Dendritic cell treated with granulocyte-macrophage colony-stimulating factor and Interleukin-4, amounts not matched to agents 40 ng/mL and 50 ng/mL, for 4 days (primary cell): ENCODE measurements at regions not wholly inside any gene's neighbourhood (a gene's known extent, or its start where the extent isn't known, plus 50 kb on each side); places are given as distances from the start of the nearest gene placed in this dataset.
A peak's percentile ranks its signal among the peaks of the same experiment; 100 is the strongest.

Source experiments
- H3K27ac Mint-ChIP-seq: one replicate; pipeline ENCODE4 v1.8.0; 2022; ENCODE audit warnings: mild to moderate bottlenecking, mixed read lengths
- H3K27me3 Mint-ChIP-seq: one replicate; pipeline ENCODE4 v1.8.0; 2022; ENCODE audit warnings: mild to moderate bottlenecking, mixed read lengths
- H3K36me3 Mint-ChIP-seq: one replicate; pipeline ENCODE4 v1.8.0; 2022; ENCODE audit warnings: low read depth, mixed read lengths
- H3K4me1 Mint-ChIP-seq: one replicate; pipeline ENCODE4 v1.8.0; 2022; ENCODE audit warnings: low read depth, mixed read lengths
- H3K4me3 Mint-ChIP-seq: one replicate; pipeline ENCODE4 v1.8.0; 2022; ENCODE audit warnings: mild to moderate bottlenecking, moderate library complexity, mixed read lengths
- H3K9me3 Mint-ChIP-seq: one replicate; pipeline ENCODE4 v1.8.0; 2022; ENCODE audit warnings: mixed read lengths
- intact Hi-C: fragments of 100-400 bp; cut with micrococcal nuclease; formaldehyde crosslinking; loops from one replicate; pipeline ENCODE4 v1.15.0; 2022

- Mint-ChIP-seq H3K9me3 (no peaks in the 10 kb centered on the region), H3K27ac (peak overlapping the region; percentile 41), H3K4me1 (peaks cover 44% of the 10 kb centered on the region), H3K27me3 (no peaks in the 10 kb centered on the region), H3K4me3 (no peak overlapping the region), H3K36me3 (no peaks in the 10 kb centered on the region)
- intact Hi-C loops = no loop called here
Observed at GRCh38 chr6:14757418-14757817, 488.5 kb upstream of the JARID2 start.

GRCh38 chr6:14758421-14759081, 487.3 kb upstream of the JARID2 start:
- intact Hi-C loops = no loop called here
- Mint-ChIP-seq H3K4me1 (peaks cover 44% of the 10 kb centered on the region), H3K27me3 (no peaks in the 10 kb centered on the region), H3K36me3 (no peaks in the 10 kb centered on the region), H3K9me3 (no peaks in the 10 kb centered on the region), H3K4me3 (no peak overlapping the region), H3K27ac (no peak overlapping the region)

- H3K27me3 Mint-ChIP-seq = no peaks in the 10 kb centered on the region
- no peak overlapping the region for H3K4me3 Mint-ChIP-seq
- no peaks in the 10 kb centered on the region for H3K9me3 Mint-ChIP-seq
- peaks cover 45% of the 10 kb centered on the region for H3K4me1 Mint-ChIP-seq
- no peaks in the 10 kb centered on the region for H3K36me3 Mint-ChIP-seq
- intact Hi-C loops = no loop called here
- H3K27ac Mint-ChIP-seq = no peak overlapping the region
Observed at GRCh38 chr6:14759976-14760672, 485.7 kb upstream of the JARID2 start.

GRCh38 chr6:14762077-14762476, 483.8 kb upstream of the JARID2 start:
- Mint-ChIP-seq H3K9me3 (no peaks in the 10 kb centered on the region), H3K27me3 (no peaks in the 10 kb centered on the region), H3K4me3 (no peak overlapping the region), H3K36me3 (no peaks in the 10 kb centered on the region), H3K4me1 (peaks cover 43% of the 10 kb centered on the region), H3K27ac (no peak overlapping the region)
- intact Hi-C loops = no loop called here

DNA sequence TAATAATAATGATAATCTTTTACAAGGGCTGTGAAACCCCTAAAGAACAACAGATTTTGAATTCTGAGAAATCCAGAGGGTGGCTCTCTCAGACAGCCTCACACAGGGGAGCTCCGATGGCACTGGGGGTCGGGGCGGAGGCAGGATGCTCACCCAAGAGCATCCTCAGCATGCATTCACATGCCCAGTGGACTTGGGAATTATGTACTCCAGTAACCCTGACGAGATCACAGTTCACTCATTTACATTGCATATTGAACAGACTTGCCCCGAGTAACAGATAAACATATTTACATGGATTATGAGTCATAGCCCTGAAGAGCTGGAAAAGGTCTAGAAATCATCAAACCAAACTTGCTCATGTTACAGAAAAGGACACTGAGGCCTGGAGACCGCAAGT, 482.7 kb upstream of the JARID2 start:
- H3K27ac Mint-ChIP-seq = no peak overlapping the region
- no peak overlapping the region for H3K4me3 Mint-ChIP-seq
- peaks cover 33% of the 10 kb centered on the region for H3K4me1 Mint-ChIP-seq
- no peaks in the 10 kb centered on the region for H3K9me3 Mint-ChIP-seq
- intact Hi-C loops = no loop called here
- no peaks in the 10 kb centered on the region for H3K36me3 Mint-ChIP-seq
- H3K27me3 Mint-ChIP-seq = no peaks in the 10 kb centered on the region

GRCh38 chr6:14763616-14764015, 482.3 kb upstream of the JARID2 start:
- Mint-ChIP-seq H3K36me3 (no peaks in the 10 kb centered on the region), H3K27ac (no peak overlapping the region)
- intact Hi-C loops = no loop called here

DNA sequence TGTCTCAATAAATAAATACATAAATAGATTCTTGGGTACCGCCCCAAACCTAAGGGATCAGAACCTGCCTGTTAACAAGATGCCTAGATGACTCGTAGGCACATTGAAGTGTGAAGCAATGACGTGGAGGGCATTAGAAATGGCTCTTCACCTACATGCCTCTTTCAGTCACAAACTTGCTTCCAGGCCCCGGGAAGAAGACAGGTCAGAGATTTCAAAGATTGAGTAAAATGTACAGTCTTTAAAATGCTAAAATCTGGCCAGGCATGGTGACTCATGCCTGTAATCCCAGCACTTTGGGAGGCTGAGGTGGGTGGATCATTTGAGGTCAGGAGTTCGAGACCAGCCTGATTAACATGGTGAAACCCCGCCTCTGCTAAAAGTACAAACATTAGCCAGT, 480.8 kb upstream of the JARID2 start:
- Mint-ChIP-seq H3K27me3 (no peaks in the 10 kb centered on the region), H3K27ac (no peak overlapping the region), H3K4me3 (no peak overlapping the region), H3K4me1 (peaks cover 18% of the 10 kb centered on the region), H3K36me3 (no peaks in the 10 kb centered on the region), H3K9me3 (no peaks in the 10 kb centered on the region)
- intact Hi-C loops = no loop called here

More at GRCh38 chr6:14763616-14764015, 482.3 kb upstream of the JARID2 start:
- no peaks in the 10 kb centered on the region for H3K9me3 Mint-ChIP-seq
- H3K27me3 Mint-ChIP-seq = no peaks in the 10 kb centered on the region
- peaks cover 28% of the 10 kb centered on the region for H3K4me1 Mint-ChIP-seq
- H3K4me3 Mint-ChIP-seq = no peak overlapping the region

GRCh38 chr6:14765721-14766390, 480.0 kb upstream of the JARID2 start:
- Mint-ChIP-seq H3K4me3 (no peak overlapping the region), H3K36me3 (no peaks in the 10 kb centered on the region), H3K9me3 (no peaks in the 10 kb centered on the region), H3K27ac (no peak overlapping the region), H3K27me3 (no peaks in the 10 kb centered on the region), H3K4me1 (peaks cover 21% of the 10 kb centered on the region)
- intact Hi-C loops = no loop called here

- intact Hi-C loops = no loop called here
- H3K4me3 Mint-ChIP-seq = no peak overlapping the region
- H3K36me3 Mint-ChIP-seq = no peaks in the 10 kb centered on the region
- no peaks in the 10 kb centered on the region for H3K27me3 Mint-ChIP-seq
- H3K27ac Mint-ChIP-seq = no peak overlapping the region
- no peaks in the 10 kb centered on the region for H3K9me3 Mint-ChIP-seq
- peaks cover 21% of the 10 kb centered on the region for H3K4me1 Mint-ChIP-seq
Observed at GRCh38 chr6:14766391-14766994, 479.4 kb upstream of the JARID2 start.

DNA sequence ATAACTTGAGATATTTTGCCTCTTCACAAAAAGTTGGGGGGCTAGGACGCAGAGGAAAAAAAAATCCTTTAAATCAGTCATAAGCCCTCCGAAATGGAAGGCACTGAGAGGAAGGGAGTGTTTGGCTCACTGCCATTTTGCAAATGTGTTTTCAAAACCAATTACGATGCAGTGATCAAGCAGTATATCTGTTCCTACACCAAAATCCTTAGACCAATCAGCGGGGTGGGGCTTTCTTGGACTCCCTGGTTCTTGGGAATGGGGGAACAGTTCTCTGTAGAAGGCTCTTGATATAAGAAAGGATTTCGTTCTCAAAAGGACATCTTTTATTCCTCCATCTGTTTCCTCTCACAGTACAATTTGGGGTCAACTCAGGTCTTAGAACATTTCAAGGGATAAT, 478.6 kb upstream of the JARID2 start:
- no peaks in the 10 kb centered on the region for H3K27me3 Mint-ChIP-seq
- intact Hi-C loops = no loop called here
- no peaks in the 10 kb centered on the region for H3K36me3 Mint-ChIP-seq
- no peak overlapping the region for H3K4me3 Mint-ChIP-seq
- no peak overlapping the region for H3K27ac Mint-ChIP-seq
- H3K4me1 Mint-ChIP-seq = peaks cover 25% of the 10 kb centered on the region
- H3K9me3 Mint-ChIP-seq = no peaks in the 10 kb centered on the region

DNA sequence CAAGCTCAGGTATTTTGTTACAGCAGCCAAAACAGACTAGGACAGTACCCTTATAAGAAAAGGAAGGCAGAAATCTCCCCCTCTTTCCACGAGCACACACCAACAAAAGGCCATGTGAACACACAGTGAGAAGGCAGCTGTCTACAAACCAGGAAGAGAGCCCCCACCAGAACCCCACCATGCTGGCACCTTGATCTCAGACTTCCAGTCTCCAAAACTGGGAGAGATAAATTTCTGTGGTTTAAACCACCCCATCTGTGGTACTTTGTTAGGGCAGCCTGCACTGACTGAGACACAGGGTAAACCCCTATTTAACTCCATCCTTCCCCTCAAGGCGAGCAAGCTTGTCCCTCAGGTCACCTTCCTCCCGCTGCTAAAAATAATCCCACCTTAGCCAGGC, 475.8 kb upstream of the JARID2 start:
- peaks cover 27% of the 10 kb centered on the region for H3K4me1 Mint-ChIP-seq
- H3K27ac Mint-ChIP-seq = no peak overlapping the region
- intact Hi-C loops = no loop called here
- no peaks in the 10 kb centered on the region for H3K27me3 Mint-ChIP-seq
- no peak overlapping the region for H3K4me3 Mint-ChIP-seq
- no peaks in the 10 kb centered on the region for H3K9me3 Mint-ChIP-seq
- H3K36me3 Mint-ChIP-seq = no peaks in the 10 kb centered on the region

- H3K27me3 Mint-ChIP-seq = no peaks in the 10 kb centered on the region
- H3K27ac Mint-ChIP-seq = no peak overlapping the region
- intact Hi-C loops = no loop called here
- H3K4me1 Mint-ChIP-seq = peaks cover 21% of the 10 kb centered on the region
- H3K4me3 Mint-ChIP-seq = no peak overlapping the region
- H3K36me3 Mint-ChIP-seq = no peaks in the 10 kb centered on the region
- H3K9me3 Mint-ChIP-seq = no peaks in the 10 kb centered on the region
Observed at GRCh38 chr6:14770572-14770971, 475.3 kb upstream of the JARID2 start.

DNA sequence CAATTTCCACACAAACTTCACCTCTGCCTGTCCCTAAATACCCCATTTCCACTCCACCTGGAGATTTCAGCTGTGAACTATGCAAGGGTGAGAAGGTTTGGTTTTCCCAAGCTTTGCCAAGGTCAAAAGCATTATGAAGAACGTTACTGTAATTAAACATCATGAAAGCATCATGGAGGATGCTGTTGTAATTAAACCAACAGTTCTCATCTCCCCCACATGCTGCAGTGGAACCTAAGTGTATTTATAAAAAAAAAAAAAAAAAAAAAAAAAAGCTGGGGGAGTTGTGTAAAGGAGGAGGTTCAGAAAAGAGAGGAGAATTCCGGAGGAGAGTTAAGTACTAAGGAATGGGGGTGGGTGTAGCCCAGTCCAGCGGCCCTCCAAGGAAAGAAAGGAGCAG, 474.9 kb upstream of the JARID2 start:
- no peak overlapping the region for H3K27ac Mint-ChIP-seq
- H3K36me3 Mint-ChIP-seq = no peaks in the 10 kb centered on the region
- intact Hi-C loops = no loop called here
- no peaks in the 10 kb centered on the region for H3K9me3 Mint-ChIP-seq
- no peak overlapping the region for H3K4me3 Mint-ChIP-seq
- H3K4me1 Mint-ChIP-seq = peaks cover 18% of the 10 kb centered on the region
- H3K27me3 Mint-ChIP-seq = no peaks in the 10 kb centered on the region

DNA sequence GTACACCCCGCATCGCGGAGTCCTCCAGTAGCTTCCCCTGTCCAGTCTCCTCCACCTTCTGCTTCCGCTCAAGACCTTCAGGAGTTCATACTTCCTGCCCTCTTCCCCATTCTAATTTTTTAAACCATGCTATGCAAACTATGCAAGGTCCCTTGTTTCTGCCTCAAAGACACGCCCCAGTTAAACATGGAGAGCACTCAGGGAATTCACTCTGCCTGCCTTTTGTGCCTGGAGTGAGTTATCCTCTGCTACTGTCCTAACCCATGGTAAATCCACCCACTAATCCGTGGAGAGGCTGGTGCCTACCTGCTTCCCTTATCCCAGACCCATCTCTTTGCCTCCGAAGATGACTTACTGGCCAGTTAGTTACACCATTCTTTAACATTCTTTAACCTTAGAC, 473.7 kb upstream of the JARID2 start:
- H3K36me3 Mint-ChIP-seq = no peaks in the 10 kb centered on the region
- peaks cover 19% of the 10 kb centered on the region for H3K4me1 Mint-ChIP-seq
- intact Hi-C loops = no loop called here
- H3K9me3 Mint-ChIP-seq = no peaks in the 10 kb centered on the region
- H3K27me3 Mint-ChIP-seq = no peaks in the 10 kb centered on the region
- no peak overlapping the region for H3K4me3 Mint-ChIP-seq
- H3K27ac Mint-ChIP-seq = no peak overlapping the region
